PFSK-1 (cell line): ENCODE measurements at regions not wholly inside any gene's neighbourhood (a gene's known extent, or its start where the extent isn't known, plus 50 kb on each side); places are given as distances from the start of the nearest gene placed in this dataset.

ENCODE experiments used
- POLR2AphosphoS5 ChIP-seq: IDR thresholded peaks from 2 replicates; pipeline ENCODE4 v1.6.1; 2012; ENCODE audit warnings: low read depth, mild to moderate bottlenecking, control low read depth, low read length, moderate library complexity
- TF ChIP-seq, protein P1 (sequence below), 2 experiments: IDR thresholded peaks; 2 replicates each; pipeline versions ENCODE4 v1.6.1 to v1.8.0; 2011 to 2012; ENCODE audit warnings: low read depth in 2 of 2, low read length in 2 of 2, control low read depth in 1 of 2, inconsistent platforms in 1 of 2, mild to moderate bottlenecking in 1 of 2, moderate library complexity in 1 of 2; ENCODE audit not compliant: insufficient read depth in 1 of 2

DNA sequence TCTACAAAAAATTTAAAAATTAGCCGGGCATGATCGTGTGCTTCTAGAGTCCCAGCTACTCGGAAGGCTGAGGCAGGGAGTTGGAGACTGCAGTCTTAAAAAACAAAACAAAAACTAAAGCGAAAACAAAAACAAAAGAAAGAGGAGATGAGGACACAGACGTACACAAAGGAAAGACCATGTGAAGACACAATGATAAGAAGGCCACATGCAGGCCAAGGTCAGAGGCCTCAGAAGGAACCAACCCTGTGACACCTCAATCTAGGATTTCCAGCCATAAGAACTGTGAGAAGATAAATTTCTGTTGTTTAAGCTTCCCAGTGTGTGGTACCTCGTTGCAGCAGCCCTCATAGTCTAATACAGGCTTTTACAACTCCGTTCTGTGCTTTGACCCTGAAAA lies 177.0 kb upstream of the ATP6AP2 start:
- TF ChIP-seq, protein P1, sequence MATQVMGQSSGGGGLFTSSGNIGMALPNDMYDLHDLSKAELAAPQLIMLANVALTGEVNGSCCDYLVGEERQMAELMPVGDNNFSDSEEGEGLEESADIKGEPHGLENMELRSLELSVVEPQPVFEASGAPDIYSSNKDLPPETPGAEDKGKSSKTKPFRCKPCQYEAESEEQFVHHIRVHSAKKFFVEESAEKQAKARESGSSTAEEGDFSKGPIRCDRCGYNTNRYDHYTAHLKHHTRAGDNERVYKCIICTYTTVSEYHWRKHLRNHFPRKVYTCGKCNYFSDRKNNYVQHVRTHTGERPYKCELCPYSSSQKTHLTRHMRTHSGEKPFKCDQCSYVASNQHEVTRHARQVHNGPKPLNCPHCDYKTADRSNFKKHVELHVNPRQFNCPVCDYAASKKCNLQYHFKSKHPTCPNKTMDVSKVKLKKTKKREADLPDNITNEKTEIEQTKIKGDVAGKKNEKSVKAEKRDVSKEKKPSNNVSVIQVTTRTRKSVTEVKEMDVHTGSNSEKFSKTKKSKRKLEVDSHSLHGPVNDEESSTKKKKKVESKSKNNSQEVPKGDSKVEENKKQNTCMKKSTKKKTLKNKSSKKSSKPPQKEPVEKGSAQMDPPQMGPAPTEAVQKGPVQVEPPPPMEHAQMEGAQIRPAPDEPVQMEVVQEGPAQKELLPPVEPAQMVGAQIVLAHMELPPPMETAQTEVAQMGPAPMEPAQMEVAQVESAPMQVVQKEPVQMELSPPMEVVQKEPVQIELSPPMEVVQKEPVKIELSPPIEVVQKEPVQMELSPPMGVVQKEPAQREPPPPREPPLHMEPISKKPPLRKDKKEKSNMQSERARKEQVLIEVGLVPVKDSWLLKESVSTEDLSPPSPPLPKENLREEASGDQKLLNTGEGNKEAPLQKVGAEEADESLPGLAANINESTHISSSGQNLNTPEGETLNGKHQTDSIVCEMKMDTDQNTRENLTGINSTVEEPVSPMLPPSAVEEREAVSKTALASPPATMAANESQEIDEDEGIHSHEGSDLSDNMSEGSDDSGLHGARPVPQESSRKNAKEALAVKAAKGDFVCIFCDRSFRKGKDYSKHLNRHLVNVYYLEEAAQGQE (IDR thresholded peaks at IDR 0.05; ENCODE audit: insufficient read depth in 1 of 2, low read depth in 2 of 2, low read length in 2 of 2): no peak
- no peak for TF ChIP-seq POLR2AphosphoS5
